GM19452 (cell line): ENCODE measurements at regions not wholly inside any gene's neighbourhood (a gene's known extent, or its start where the extent isn't known, plus 50 kb on each side); places are given as distances from the start of the nearest gene placed in this dataset.
"Not testable (repeated sequence)": the region's sequence is repeated elsewhere in the genome, so short reads cannot be mapped to it uniquely, and the experiment has no call there.

Experiments used
- ATAC-seq: cut with Tn5 transposase; IDR thresholded peaks from one replicate; pipeline ENCODE4 v1.9.1; 2021; ENCODE audit not compliant: unreplicated experiment

GRCh38 chr7:115227473-115228235, 305.8 kb downstream of the MDFIC start:
- ATAC-seq = no peak

DNA sequence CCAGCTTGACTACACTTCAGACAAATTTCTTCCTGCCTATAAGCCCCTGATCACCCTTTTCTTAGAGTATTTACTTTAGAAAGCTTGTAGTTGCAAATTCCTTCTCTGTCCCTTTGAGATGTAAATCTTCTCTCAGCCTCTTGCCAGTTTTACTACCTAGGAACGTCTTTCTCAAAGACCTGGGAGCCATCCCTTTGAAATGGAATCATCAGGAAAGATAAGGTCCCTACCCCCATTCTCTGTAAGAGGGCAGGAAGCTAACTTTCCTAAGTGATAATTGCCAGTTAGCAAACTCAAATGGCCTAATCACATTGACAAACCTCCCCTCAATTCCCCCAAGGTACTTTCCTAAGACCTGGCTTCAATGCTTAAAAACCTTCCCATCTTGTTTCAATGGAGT, 304.5 kb downstream of the MDFIC start:
- no peak for ATAC-seq

- ATAC-seq = no peak
These were observed 303.0 kb downstream of the MDFIC start for GRCh38 chr7:115224922-115225321.

GRCh38 chr7:115223959-115224358, 302.1 kb downstream of the MDFIC start:
- no peak for ATAC-seq

DNA sequence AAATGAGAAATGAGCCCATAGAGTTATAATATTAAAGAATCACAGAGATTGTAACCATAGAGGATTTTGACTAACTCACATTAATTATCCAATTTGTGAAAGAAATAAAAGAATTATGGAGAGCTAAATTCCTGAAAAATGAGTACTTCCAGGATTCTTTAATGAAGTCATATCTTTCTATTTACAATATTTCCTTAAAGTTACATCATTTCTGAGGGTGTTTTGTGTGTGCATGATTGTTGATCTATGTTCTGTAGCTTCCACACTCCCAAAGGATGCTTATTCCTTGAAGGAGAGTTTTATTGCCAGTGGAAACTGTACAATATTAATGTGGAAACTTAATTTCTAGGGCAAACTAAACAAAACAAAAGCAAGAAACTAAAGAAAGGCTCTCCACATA, 299.6 kb downstream of the MDFIC start:
- ATAC-seq = no peak

GRCh38 chr7:115218076-115218475, 296.2 kb downstream of the MDFIC start:
- no peak for ATAC-seq

DNA sequence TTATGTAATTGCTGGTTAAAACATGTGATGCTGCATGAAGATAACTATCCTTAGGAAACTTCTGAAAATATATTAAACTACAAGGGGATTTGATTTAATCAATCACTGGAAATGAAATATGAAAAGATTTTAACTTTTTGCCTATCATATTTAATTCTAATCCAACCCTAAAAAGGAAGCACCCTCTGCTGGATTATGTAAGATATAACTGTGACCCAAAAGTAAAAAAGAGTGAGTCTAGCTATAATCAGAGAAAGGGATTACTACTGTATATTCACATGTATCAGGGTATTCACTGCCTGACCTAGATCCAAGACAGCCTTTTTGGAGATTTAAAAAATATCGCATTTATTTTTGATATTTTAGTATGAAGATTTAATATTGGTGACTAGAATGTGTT, 295.5 kb downstream of the MDFIC start:
- ATAC-seq = no peak

GRCh38 chr7:115216652-115217051, 294.8 kb downstream of the MDFIC start:
- no peak for ATAC-seq

DNA sequence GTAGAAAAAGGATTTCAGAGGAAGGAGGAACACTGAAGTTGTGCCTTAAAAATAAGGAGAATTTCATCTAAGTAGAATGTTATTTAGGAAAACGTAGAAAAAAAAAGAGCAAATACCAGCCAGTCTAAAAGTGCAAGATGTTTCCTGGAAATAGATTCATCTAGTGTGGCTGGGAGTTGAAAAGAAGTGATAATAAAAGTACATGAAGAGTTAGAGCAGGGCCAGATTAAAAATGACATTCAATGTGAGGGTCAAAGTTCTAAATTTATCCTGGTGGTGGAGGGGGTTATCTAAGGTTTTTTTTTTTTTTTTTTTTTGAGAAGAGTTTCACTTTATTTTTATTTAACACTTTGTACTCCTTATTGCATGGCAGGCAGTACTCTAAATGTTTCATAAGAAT, 289.3 kb downstream of the MDFIC start:
- ATAC-seq = no peak

DNA sequence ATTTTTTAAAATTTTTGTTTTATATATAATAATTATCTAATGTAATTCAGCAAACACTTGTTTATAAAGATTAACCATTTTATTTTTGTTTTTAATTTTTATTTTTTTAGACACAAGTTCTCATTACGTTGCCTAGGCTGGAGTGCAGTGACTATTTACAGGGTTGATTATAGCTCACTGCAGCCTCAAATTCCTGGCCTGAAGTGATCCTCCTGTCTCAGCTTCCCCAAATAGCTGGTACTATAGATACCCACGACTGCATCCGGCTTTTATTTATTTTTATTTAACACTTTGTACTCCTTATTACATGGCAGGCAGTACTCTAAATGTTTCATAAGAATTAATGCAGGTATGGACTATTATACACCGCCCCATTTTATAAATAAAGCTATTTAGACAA, 288.7 kb downstream of the MDFIC start:
- ATAC-seq = no peak

DNA sequence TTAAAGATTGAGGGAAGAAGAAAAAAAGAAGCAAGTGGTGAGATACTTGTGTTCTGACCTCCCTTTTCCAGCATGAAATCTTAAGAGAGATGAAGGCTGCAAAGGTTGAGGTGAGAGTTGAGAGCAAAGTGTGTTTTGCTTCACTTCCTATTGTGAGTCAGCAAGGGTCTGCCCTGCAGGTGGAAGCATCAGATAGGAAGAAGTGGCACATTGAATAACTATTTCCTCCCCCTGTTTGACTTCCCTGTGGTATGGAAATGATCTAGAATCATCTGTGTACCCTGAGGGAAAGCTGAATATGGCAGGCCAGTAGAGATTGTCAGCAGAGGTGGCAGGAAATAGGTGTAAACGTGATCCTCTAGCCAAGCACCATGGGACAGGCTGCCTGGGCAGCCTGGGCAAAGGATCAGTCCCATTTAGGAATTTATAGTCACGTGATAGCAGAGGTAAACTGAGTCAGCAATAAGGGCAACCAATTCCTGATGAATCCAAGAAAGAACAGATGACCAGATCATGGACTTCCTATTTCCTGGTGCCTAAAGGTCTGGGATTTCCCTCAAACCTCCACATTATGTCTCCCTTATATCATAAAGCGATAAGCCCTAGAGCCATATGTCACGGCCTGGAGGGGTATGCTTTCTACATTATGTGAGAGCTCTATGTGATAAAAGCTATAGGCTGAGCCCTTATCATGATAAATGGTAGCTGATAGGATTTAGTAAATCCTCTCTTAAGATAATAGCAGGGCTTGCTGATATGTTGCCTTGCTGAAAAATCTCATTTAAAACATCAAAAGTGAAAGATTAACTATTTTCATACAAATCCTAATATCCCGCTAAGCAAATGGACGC, 287.0 kb downstream of the MDFIC start:
- ATAC-seq = no peak

DNA sequence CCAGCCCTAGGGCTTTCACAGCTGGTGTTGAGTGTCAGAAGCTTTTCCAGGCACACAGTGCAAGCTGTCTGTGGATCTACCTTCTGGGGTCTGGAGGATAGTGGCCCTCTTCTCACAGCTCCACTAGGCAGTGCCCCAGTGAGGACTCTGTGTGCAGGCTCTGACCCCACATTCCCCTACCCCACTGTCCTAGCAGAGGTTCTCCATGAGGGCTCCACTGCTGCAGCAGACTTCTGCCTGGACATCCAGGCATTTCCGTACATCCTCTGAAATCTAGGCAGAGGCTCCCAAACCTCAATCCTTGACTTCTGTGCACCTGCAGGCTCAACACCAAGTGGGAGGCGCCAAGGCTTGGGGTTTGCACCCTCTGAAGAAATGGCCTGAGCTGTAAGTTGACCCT, 284.5 kb downstream of the MDFIC start:
- ATAC-seq = not testable (repeated sequence)

DNA sequence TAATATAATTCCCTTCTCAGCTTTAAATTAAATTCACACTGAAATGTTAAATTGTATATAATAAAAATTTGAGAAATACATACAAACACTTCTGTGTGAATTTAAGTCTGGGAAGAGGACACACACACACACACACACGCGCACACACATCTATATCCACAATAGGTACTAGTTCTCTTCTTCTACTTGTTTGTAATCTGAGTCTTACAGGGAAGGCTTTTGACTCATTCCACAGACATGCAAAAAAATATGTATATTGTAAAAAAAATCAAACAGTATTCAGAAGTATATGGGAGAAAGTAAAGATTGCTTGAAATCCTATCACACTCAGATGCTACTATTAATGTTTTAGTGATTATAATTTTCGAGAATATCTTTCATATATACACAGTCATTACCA, 276.2 kb downstream of the MDFIC start:
- no peak for ATAC-seq

- no peak for ATAC-seq
These were observed 273.3 kb downstream of the MDFIC start for GRCh38 chr7:115195208-115195607.

DNA sequence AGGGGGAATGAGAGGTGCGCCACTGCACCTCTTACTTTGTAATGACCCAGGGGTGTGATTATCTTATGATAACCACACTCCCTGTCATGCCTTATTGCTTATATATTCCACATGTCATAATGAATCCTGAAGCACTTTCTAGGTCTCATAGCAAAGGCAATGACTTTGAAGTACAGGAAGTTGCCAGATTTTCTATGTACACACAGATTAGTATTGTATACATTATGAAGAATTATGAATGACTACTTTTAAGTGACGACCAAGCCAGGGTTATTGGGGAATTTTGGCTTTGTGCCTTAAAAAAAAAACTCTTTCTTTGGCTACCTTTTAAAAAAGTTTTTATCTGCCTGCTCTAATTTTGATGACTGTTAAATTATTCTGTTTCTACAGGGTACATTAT, 269.6 kb downstream of the MDFIC start:
- no peak for ATAC-seq

DNA sequence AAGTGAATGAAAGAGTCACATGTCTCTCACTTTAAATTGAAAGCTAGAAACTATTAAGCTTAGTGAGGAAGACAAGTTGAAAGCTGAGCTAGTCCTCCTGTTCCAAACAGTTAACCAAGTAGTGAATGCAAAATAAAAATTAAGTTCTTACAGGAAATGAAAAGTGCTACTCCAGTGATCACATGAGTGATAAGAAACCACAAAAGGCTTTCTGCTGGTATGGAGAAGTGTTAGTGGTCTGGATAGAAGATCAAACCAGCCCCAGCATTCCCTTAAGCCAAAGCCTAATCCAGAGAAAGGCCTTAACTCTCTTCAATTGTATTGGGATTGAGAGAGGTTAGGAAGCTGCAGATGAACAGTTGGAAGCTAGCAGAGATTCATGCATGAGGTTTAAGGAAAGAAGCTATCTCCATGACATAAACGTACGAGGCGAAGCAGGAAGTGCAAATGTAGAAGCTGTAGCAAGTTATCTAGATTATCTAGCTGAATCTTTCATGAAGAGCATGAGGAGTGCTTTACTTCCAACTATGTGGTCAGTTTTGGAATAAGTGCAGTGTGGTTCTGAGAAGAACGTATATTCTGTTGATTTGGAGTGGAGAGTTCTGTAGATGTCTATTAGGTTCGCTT, 261.6 kb downstream of the MDFIC start:
- ATAC-seq = no peak

- ATAC-seq = no peak
These were observed 256.9 kb downstream of the MDFIC start for GRCh38 chr7:115178835-115179234.

- no peak for ATAC-seq
These were observed 255.9 kb downstream of the MDFIC start for GRCh38 chr7:115177823-115178222.

GRCh38 chr7:115177103-115177502, 255.2 kb downstream of the MDFIC start:
- ATAC-seq = no peak

- not testable (repeated sequence) for ATAC-seq
These were observed 250.5 kb downstream of the MDFIC start for GRCh38 chr7:115172397-115172796.

- no peak for ATAC-seq
These were observed 232.0 kb downstream of the MDFIC start for GRCh38 chr7:115153769-115154477.
